DND-41 (cell line): ENCODE measurements at regions not wholly inside any gene's neighbourhood (a gene's known extent, or its start where the extent isn't known, plus 50 kb on each side); places are given as distances from the start of the nearest gene placed in this dataset.

Source experiments
- CTCF ChIP-seq: IDR thresholded peaks from 2 replicates; pipeline ENCODE4 v1.5.1; 2012; ENCODE audit warnings: borderline replicate concordance, low read length, moderate library complexity, mild to moderate bottlenecking; ENCODE audit not compliant: poor library complexity, severe bottlenecking; ENCODE audit errors: extremely low read depth
- EZH2 ChIP-seq: IDR thresholded peaks from 3 replicates; pipeline ENCODE4 v1.6.1; 2012; ENCODE audit warnings: borderline replicate concordance, low read depth, mild to moderate bottlenecking, moderate library complexity, low read length, inconsistent platforms; ENCODE audit not compliant: severe bottlenecking

DNA sequence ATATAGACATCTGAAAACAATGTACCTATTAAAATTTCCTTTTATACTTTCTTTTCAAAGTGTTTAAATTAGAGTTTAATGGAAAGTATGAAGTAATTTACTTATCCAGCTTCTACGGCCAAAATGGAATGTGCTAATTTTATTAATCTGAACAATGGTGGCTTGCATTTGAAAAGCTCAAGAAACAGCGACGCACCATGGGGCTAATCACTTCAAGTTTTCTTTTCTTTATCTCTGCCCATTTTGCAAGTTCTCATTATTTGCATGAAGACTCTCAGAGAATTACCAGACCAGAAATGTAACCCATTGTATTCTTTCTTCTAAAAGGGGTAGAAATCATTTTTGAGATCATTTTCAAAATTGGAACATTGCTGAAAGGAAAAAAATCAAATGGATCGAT is 204.0 kb upstream of the STARD13 start:
- TF ChIP-seq CTCF (no peak), EZH2 (no peak)
